Renal cortical epithelial cell (primary cell): ENCODE measurements at regions not wholly inside any gene's neighbourhood (a gene's known extent, or its start where the extent isn't known, plus 50 kb on each side); places are given as distances from the start of the nearest gene placed in this dataset.

ENCODE experiments used
- DNase-seq: peaks from one replicate; pipeline ENCODE4 v3.0.0-alpha.2; 2011; ENCODE audit warnings: low read depth

GRCh38 chr2:228344531-228344930 lies 163.0 kb upstream of the SPHKAP start:
- DNase-seq: no peak

- no peak for DNase-seq
Measured at GRCh38 chr2:228339525-228339924, 158.0 kb upstream of the SPHKAP start.

- DNase-seq: no peak
Measured at GRCh38 chr2:228334180-228334579, 152.7 kb upstream of the SPHKAP start.

- no peak for DNase-seq
Measured at GRCh38 chr2:228329282-228329681, 147.8 kb upstream of the SPHKAP start.

GRCh38 chr2:228321015-228321414 lies 139.5 kb upstream of the SPHKAP start:
- no peak for DNase-seq

- DNase-seq: peak; percentile 33
Measured at GRCh38 chr2:228318218-228318617, 136.7 kb upstream of the SPHKAP start.

- DNase-seq: no peak
Measured at GRCh38 chr2:228312172-228312571, 130.7 kb upstream of the SPHKAP start.

- no peak for DNase-seq
Measured at GRCh38 chr2:228303960-228304359, 122.5 kb upstream of the SPHKAP start.

GRCh38 chr2:228283491-228284171 lies 102.1 kb upstream of the SPHKAP start:
- no peak for DNase-seq

GRCh38 chr2:228282376-228282775 lies 100.9 kb upstream of the SPHKAP start:
- DNase-seq: no peak

- no peak for DNase-seq
Measured at GRCh38 chr2:228273159-228273558, 91.7 kb upstream of the SPHKAP start.

GRCh38 chr2:228269351-228269750 lies 87.9 kb upstream of the SPHKAP start:
- DNase-seq: no peak

GRCh38 chr2:228268756-228269155 lies 87.3 kb upstream of the SPHKAP start:
- no peak for DNase-seq

- DNase-seq: no peak
Measured at GRCh38 chr2:228268301-228268700, 86.8 kb upstream of the SPHKAP start.

- DNase-seq: no peak
Measured at GRCh38 chr2:228263156-228263555, 81.7 kb upstream of the SPHKAP start.

- no peak for DNase-seq
Measured at GRCh38 chr2:228261546-228261945, 80.1 kb upstream of the SPHKAP start.

GRCh38 chr2:228257379-228257778 lies 75.9 kb upstream of the SPHKAP start:
- no peak for DNase-seq

- DNase-seq: no peak
Measured at GRCh38 chr2:228253752-228254151, 72.3 kb upstream of the SPHKAP start.

GRCh38 chr2:228247335-228247734 lies 65.8 kb upstream of the SPHKAP start:
- no peak for DNase-seq

GRCh38 chr2:228245601-228246000 lies 64.1 kb upstream of the SPHKAP start:
- no peak for DNase-seq

- DNase-seq: no peak
Measured at GRCh38 chr2:228242591-228242990, 61.1 kb upstream of the SPHKAP start.

- no peak for DNase-seq
Measured at GRCh38 chr2:228239907-228240561, 58.5 kb upstream of the SPHKAP start.

- DNase-seq: peak; percentile 2
Measured at GRCh38 chr2:228239207-228239906, 57.9 kb upstream of the SPHKAP start.
